ENCODE measurements at regions not wholly inside any gene's neighbourhood (a gene's known extent, or its start where the extent isn't known, plus 50 kb on each side); places are given as distances from the start of the nearest gene placed in this dataset.

- DNase-seq, result no peak
Observed at GRCh38 chr7:52475001-52475582, 560.3 kb upstream of the POM121L12 start.

GRCh38 chr7:52473756-52474155 lies 561.7 kb upstream of the POM121L12 start:
- DNase-seq, result no peak

GRCh38 chr7:52472006-52472620 lies 563.3 kb upstream of the POM121L12 start:
- DNase-seq, result no peak

- DNase-seq, result no peak
Observed at GRCh38 chr7:52465216-52465615, 570.2 kb upstream of the POM121L12 start.

- DNase-seq, result no peak
Observed at GRCh38 chr7:52463341-52463740, 572.1 kb upstream of the POM121L12 start.

GRCh38 chr7:52462474-52462873 lies 573.0 kb upstream of the POM121L12 start:
- no peak for DNase-seq

- no peak for DNase-seq
Observed at GRCh38 chr7:52455571-52455970, 579.9 kb upstream of the POM121L12 start.

- DNase-seq, result no peak
Observed at GRCh38 chr7:52450816-52451215, 584.6 kb upstream of the POM121L12 start.

- no peak for DNase-seq
Observed at GRCh38 chr7:52447581-52448180, 587.8 kb upstream of the POM121L12 start.

GRCh38 chr7:52436278-52436677 lies 599.2 kb upstream of the POM121L12 start:
- no peak for DNase-seq

- no peak for DNase-seq
Observed at GRCh38 chr7:52431082-52431815, 604.2 kb upstream of the POM121L12 start.

- DNase-seq, result no peak
Observed at GRCh38 chr7:52423251-52423650, 612.2 kb upstream of the POM121L12 start.

GRCh38 chr7:52413051-52413450 lies 622.4 kb upstream of the POM121L12 start:
- no peak for DNase-seq

- no peak for DNase-seq
Observed at GRCh38 chr7:52410032-52410431, 625.4 kb upstream of the POM121L12 start.

GRCh38 chr7:52406808-52407207 lies 628.6 kb upstream of the POM121L12 start:
- no peak for DNase-seq

- DNase-seq, result no peak
Observed at GRCh38 chr7:52382731-52383130, 652.7 kb upstream of the POM121L12 start.

- DNase-seq, result no peak
Observed at GRCh38 chr7:52369922-52370321, 665.5 kb upstream of the POM121L12 start.

GRCh38 chr7:52365349-52365748 lies 670.1 kb upstream of the POM121L12 start:
- DNase-seq, result no peak

GRCh38 chr7:52362521-52362920 lies 672.9 kb upstream of the POM121L12 start:
- no peak for DNase-seq

GRCh38 chr7:52360541-52360940 lies 674.9 kb upstream of the POM121L12 start:
- no peak for DNase-seq

- DNase-seq, result no peak
Observed at GRCh38 chr7:52355053-52355452, 680.4 kb upstream of the POM121L12 start.

- no peak for DNase-seq
Observed at GRCh38 chr7:52352013-52352981, 683.1 kb upstream of the POM121L12 start.

Data from C1 segment of cervical spinal cord (tissue), 14 donors.